ENCODE measurements at regions not wholly inside any gene's neighbourhood (a gene's known extent, or its start where the extent isn't known, plus 50 kb on each side); places are given as distances from the start of the nearest gene placed in this dataset.

GRCh38 chr3:166957121-166957520 is 423.0 kb downstream of the ZBBX start:
- no peak overlapping the region for H2AFZ ChIP-seq (ENCODE audit: low read length)
- H3K9ac ChIP-seq (ENCODE audit: insufficient read depth, low read depth, low read length), result no peak overlapping the region
- no peak for DNase-seq (ENCODE audit: low spot score)
- no peak overlapping the region for H3K4me2 ChIP-seq (ENCODE audit: low read depth, low read length)
- no TSS peak for BruUV-seq (replicated peaks)
- H3K36me3 ChIP-seq (replicated peaks in 1 of 2; ENCODE audit: control insufficient read depth in 1 of 2, insufficient read depth in 2 of 2, low read length in 2 of 2), result no peaks in the 10 kb centered on the region
- no peaks in the 10 kb centered on the region for H3K79me2 ChIP-seq (ENCODE audit: insufficient read depth, low read length)
- intact Hi-C loops (cut with micrococcal nuclease; ENCODE audit: unreplicated experiment) (no loop called here), in situ Hi-C loops (cut with HindIII; ENCODE audit: extremely low pct_ligation_motif_present, low pct_unique_long_range_greater_than_20kb) (no loop called here)
- ATAC-seq, result no peak
- no peaks in the 10 kb centered on the region for H3K27me3 ChIP-seq (ENCODE audit: control insufficient read depth in 1 of 2, insufficient read depth in 2 of 2, low read length in 2 of 2)
- no peaks in the 10 kb centered on the region; the same call in 1 of the 2 replicates for H3K9me3 ChIP-seq (ENCODE audit: low read length)
- no peaks in the 10 kb centered on the region for H4K20me1 ChIP-seq (ENCODE audit: insufficient read depth, low read length)
- no peak overlapping the region for H3K4me3 ChIP-seq (replicated peaks in 1 of 3; ENCODE audit: insufficient read depth in 1 of 3, low read depth in 2 of 3, low read length in 3 of 3)
- CTCF ChIA-PET (ENCODE audit: low intra/inter-chr PET ratio, low total read pairs), result no interaction called here
- no peak for FAIRE-seq
- no peak for TF ChIP-seq HBP1 (CRISPR knock-in tag; IDR thresholded peaks at IDR 0.05; ENCODE audit: low read depth)
- TF ChIP-seq SMYD3 (CRISPR knock-in tag; IDR thresholded peaks at IDR 0.05), result no peak
- TF ChIP-seq CHCHD3 (CRISPR knock-in tag; IDR thresholded peaks at IDR 0.05), result no peak
- TF ChIP-seq RNF2 (conservative IDR thresholded peaks at IDR 0.05; ENCODE audit: low read depth), result no peak
- TF ChIP-seq RBM22 (optimal IDR thresholded peaks at IDR 0.05; ENCODE audit: low read length), result no peak
- TF ChIP-seq HIVEP1 (CRISPR knock-in tag; IDR thresholded peaks at IDR 0.05), result no peak
- TF ChIP-seq ZFP62 (CRISPR knock-in tag; IDR thresholded peaks at IDR 0.05), result no peak
- no peak for TF ChIP-seq ZNF251 (CRISPR knock-in tag; IDR thresholded peaks at IDR 0.05)
- TF ChIP-seq CEBPG (CRISPR knock-in tag; IDR thresholded peaks at IDR 0.05), result no peak
- TF ChIP-seq KDM6A (CRISPR knock-in tag; IDR thresholded peaks at IDR 0.05; ENCODE audit: low read depth), result no peak
- no peak for TF ChIP-seq THAP7 (CRISPR knock-in tag; IDR thresholded peaks at IDR 0.05)
- TF ChIP-seq ZNF274 (CRISPR knock-in tag; IDR thresholded peaks at IDR 0.05), result no peak
- TF ChIP-seq HMGXB4 (CRISPR knock-in tag; IDR thresholded peaks at IDR 0.05; ENCODE audit: borderline replicate concordance in 1 of 2, low read depth in 1 of 2), result no peak
- TF ChIP-seq PPARG (CRISPR knock-in tag; conservative IDR thresholded peaks at IDR 0.05), result no peak
- no peak for TF ChIP-seq KAT8 (CRISPR knock-in tag; IDR thresholded peaks at IDR 0.05)
- TF ChIP-seq TFDP1 (CRISPR knock-in tag; IDR thresholded peaks at IDR 0.05; ENCODE audit: borderline replicate concordance), result no peak
- TF ChIP-seq AGO1 (IDR thresholded peaks at IDR 0.05; ENCODE audit: low read depth, low read length, poor library complexity, severe bottlenecking), result no peak
- H3K4me1 ChIP-seq (ENCODE audit: insufficient read depth, low read length), result no peaks in the 10 kb centered on the region
- POLR2A ChIA-PET, result no interaction called here
- 30% methylated on average over 3 of the region's 3 CpGs for WGBS (ENCODE audit: low lambda C conversion rate)
- H3K27ac ChIP-seq (ENCODE audit: extremely low read length, insufficient read depth, low read length), result no peak overlapping the region

All from HepG2 (cell line).